ENCODE measurements at regions not wholly inside any gene's neighbourhood (a gene's known extent, or its start where the extent isn't known, plus 50 kb on each side); places are given as distances from the start of the nearest gene placed in this dataset.

- intact Hi-C loops (cut with DNase I) = no loop called here
- no peak overlapping the region for H3K27ac ChIP-seq
- DNase-seq = no peak
- TF ChIP-seq POLR2A (IDR thresholded peaks at IDR 0.05) = no peak
- no peak for TF ChIP-seq CTCF (IDR thresholded peaks at IDR 0.05)
- no peaks in the 10 kb centered on the region for H3K36me3 ChIP-seq (replicated peaks in 1 of 2)
- H3K9me3 ChIP-seq (replicated peaks in 1 of 3) = no peaks in the 10 kb centered on the region
- H3K4me3 ChIP-seq = no peak overlapping the region
- 88 to 92% (median 90%) methylated on average over 6 to 7 of the region's 7 CpGs for WGBS, 4 donors
- no peaks in the 10 kb centered on the region for H3K27me3 ChIP-seq
- peaks cover 0 to 6% of the 10 kb centered on the region in 2 donors for H3K4me1 ChIP-seq (replicated peaks in 1 of 2)
Measured at GRCh38 chr10:78819361-78820006, 249.3 kb upstream of the ZMIZ1 start.

- Histone ChIP-seq H3K36me3 (replicated peaks in 1 of 2) (no peaks in the 10 kb centered on the region), H3K27me3 (no peaks in the 10 kb centered on the region), H3K27ac (no peak overlapping the region), H3K4me3 (no peak overlapping the region), H3K4me1 (replicated peaks in 1 of 2) (peaks cover 0 to 6% of the 10 kb centered on the region in 2 donors), H3K9me3 (replicated peaks in 1 of 3) (no peaks in the 10 kb centered on the region)
- TF ChIP-seq CTCF (IDR thresholded peaks at IDR 0.05) (no peak), POLR2A (IDR thresholded peaks at IDR 0.05) (no peak)
- intact Hi-C loops (cut with DNase I) = no loop called here
- DNase-seq = no peak
- 79 to 92% (median 85%) methylated on average over 2 of the region's 2 CpGs for WGBS, 4 donors
Measured at GRCh38 chr10:78820007-78820362, 248.8 kb upstream of the ZMIZ1 start.

DNA sequence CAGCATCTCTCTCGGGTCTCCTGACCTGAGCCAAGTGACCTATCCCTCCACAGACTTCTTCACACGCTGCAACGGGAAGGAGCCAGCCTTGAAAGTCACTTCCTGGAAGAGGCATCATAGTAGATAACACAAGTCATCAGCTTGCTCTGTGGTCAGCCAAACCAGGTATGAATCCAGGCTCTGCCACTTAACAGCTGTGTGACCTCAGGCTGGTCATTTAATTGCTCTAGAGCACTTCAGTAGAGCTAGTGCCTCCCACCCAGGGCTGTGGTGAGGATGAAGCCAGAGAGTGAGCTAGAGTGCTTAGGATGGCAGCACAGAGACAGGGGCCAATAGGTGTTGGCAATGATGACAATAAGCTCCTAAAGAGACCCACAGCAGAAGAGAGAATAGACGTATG is 247.7 kb upstream of the ZMIZ1 start:
- Histone ChIP-seq H3K4me1 (replicated peaks in 1 of 2) (peaks cover 0 to 6% of the 10 kb centered on the region in 2 donors), H3K27me3 (no peaks in the 10 kb centered on the region), H3K36me3 (replicated peaks in 1 of 2) (no peaks in the 10 kb centered on the region), H3K27ac (no peak overlapping the region), H3K4me3 (no peak overlapping the region), H3K9me3 (replicated peaks in 1 of 3) (no peaks in the 10 kb centered on the region)
- TF ChIP-seq CTCF (IDR thresholded peaks at IDR 0.05) = no peak
- TF ChIP-seq POLR2A (IDR thresholded peaks at IDR 0.05) = no peak
- intact Hi-C loops (cut with DNase I) = no loop called here
- DNase-seq = no peak
- WGBS, 4 donors = 59 to 72% (median 66%) methylated on average over 4 of the region's 4 CpGs

DNA sequence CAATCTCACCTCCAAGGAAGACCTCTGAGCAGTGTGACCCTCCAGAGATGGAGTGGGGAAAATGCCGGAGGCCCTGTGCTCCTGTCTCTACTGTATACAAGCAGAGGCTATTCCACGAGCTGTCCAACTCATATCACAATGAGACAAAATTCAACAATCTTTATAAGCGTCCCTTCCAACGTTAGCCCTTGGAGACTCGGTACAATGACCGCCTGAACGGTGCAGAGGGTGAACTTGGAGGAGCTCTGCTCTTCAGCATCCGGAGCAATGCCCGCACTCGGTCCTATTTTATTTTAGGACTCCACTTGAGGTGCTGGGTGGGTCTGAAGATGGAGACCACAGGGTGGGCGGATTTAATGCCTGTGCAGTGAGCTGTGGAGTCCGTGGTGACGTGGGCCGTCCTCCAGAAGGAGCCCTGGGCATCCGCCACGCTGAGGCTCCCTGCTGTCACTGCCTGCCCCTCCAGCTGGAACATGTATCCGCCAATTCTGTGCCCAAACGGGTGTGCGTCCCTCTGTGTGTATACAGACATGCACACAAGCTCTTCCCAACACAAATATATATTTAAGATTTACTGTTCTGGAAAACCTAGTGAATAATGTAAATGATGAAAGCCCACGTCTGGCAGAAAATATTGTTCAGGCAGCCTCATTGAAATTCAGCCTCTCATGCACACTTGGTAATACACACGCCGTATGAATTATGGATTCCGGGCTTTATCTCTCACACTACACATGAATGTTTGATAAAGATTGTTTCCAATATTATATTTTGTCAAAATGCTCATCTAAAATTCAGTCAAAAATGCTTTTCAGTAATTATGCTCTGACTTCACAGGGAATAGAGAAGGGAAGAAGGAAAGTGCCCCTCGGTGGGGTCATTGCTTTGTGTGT is 239.9 kb upstream of the ZMIZ1 start:
- Histone ChIP-seq H3K36me3 (replicated peaks in 1 of 2) (no peaks in the 10 kb centered on the region), H3K27ac (no peak overlapping the region), H3K4me1 (replicated peaks in 1 of 2) (no peaks in the 10 kb centered on the region), H3K4me3 (no peak overlapping the region), H3K27me3 (no peaks in the 10 kb centered on the region), H3K9me3 (replicated peaks in 1 of 3) (no peaks in the 10 kb centered on the region)
- intact Hi-C loops (cut with DNase I) = no loop called here
- no peak for DNase-seq
- no peak for TF ChIP-seq CTCF (IDR thresholded peaks at IDR 0.05)
- no peak for TF ChIP-seq POLR2A (IDR thresholded peaks at IDR 0.05)
- 84 to 95% (median 88%) methylated on average over 20 to 24 of the region's 24 CpGs for WGBS, 4 donors
